GM10248 (cell line): ENCODE measurements at regions not wholly inside any gene's neighbourhood (a gene's known extent, or its start where the extent isn't known, plus 50 kb on each side); places are given as distances from the start of the nearest gene placed in this dataset.

ENCODE experiments used
- CTCF ChIA-PET: fragments of 300-600 bp; sonication (Branson Sonifier 250); formaldehyde crosslinking; extraction: SDS; loops from one replicate; lab custom pipeline; 2021; ENCODE audit warnings: antibody characterized with exemption; lab: Yijun Ruan, JAX
- POLR2A ChIA-PET: fragments of 350-650 bp; sonication (Branson Sonifier 250); formaldehyde crosslinking; extraction: SDS; loops from one replicate; lab custom pipeline; 2020; ENCODE audit warnings: antibody characterized with exemption; lab: Yijun Ruan, JAX
- DNase-seq: peaks from one replicate; pipeline ENCODE4 v3.0.0; 2012; ENCODE audit errors: extremely low spot score
- CTCF ChIP-seq: IDR thresholded peaks from 2 replicates; pipeline ENCODE4 v1.5.1; 2012; ENCODE audit warnings: mild to moderate bottlenecking, low read depth; ENCODE audit errors: extremely low read depth, missing control alignments, control extremely low read depth

- no peak for DNase-seq
- ChIA-PET CTCF (interaction anchor here (1.2 kb wide), 1 partner anchor 10 kb away, joined by 3 read pairs; no protein-coding TSS in a partner anchor), POLR2A (no interaction called here)
- no peak for TF ChIP-seq CTCF
These were observed 497.6 kb upstream of the MKI67 start for GRCh38 chr10:128623776-128624175.

GRCh38 chr10:128624656-128625530, 498.7 kb upstream of the MKI67 start:
- ChIA-PET CTCF (no interaction called here), POLR2A (no interaction called here)
- no peak for DNase-seq
- no peak for TF ChIP-seq CTCF

- TF ChIP-seq CTCF: no peak
- DNase-seq: no peak
- ChIA-PET CTCF (no interaction called here), POLR2A (no interaction called here)
These were observed 499.7 kb upstream of the MKI67 start for GRCh38 chr10:128625926-128626325.

- no peak for DNase-seq
- ChIA-PET POLR2A (no interaction called here), CTCF (no interaction called here)
- no peak for TF ChIP-seq CTCF
These were observed 500.3 kb upstream of the MKI67 start for GRCh38 chr10:128626397-128627000.

- no peak for DNase-seq
- ChIA-PET CTCF (no interaction called here), POLR2A (no interaction called here)
- no peak for TF ChIP-seq CTCF
These were observed 501.6 kb upstream of the MKI67 start for GRCh38 chr10:128627811-128628210.

GRCh38 chr10:128628252-128628651, 502.0 kb upstream of the MKI67 start:
- ChIA-PET POLR2A (no interaction called here), CTCF (no interaction called here)
- TF ChIP-seq CTCF: no peak
- DNase-seq: no peak
